ENCODE measurements at regions not wholly inside any gene's neighbourhood (a gene's known extent, or its start where the extent isn't known, plus 50 kb on each side); places are given as distances from the start of the nearest gene placed in this dataset.

DNA sequence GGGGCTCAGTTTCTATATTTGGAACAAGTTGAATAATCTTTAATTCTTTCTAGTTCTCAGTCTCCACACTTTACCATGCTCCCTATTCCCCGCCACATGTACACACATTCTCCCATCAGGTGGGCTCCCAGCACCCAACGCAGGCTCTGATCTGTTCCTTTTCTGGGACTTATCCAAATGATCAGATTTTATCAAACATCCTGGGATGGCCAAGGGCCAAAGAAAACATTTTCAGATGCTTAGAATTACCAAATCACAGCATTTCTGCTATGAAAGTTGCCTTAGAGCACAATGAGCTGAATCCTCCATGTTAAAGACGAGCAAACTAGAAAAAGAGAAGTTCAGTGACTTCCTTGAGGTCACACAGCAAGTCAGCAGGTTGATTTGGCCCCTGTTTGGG lies 153.4 kb downstream of the SEC61B start:
- no peak for TF ChIP-seq POLR2A (IDR thresholded peaks at IDR 0.05)
- TF ChIP-seq, protein P1, sequence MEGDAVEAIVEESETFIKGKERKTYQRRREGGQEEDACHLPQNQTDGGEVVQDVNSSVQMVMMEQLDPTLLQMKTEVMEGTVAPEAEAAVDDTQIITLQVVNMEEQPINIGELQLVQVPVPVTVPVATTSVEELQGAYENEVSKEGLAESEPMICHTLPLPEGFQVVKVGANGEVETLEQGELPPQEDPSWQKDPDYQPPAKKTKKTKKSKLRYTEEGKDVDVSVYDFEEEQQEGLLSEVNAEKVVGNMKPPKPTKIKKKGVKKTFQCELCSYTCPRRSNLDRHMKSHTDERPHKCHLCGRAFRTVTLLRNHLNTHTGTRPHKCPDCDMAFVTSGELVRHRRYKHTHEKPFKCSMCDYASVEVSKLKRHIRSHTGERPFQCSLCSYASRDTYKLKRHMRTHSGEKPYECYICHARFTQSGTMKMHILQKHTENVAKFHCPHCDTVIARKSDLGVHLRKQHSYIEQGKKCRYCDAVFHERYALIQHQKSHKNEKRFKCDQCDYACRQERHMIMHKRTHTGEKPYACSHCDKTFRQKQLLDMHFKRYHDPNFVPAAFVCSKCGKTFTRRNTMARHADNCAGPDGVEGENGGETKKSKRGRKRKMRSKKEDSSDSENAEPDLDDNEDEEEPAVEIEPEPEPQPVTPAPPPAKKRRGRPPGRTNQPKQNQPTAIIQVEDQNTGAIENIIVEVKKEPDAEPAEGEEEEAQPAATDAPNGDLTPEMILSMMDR (IDR thresholded peaks at IDR 0.05) = no peak
